ENCODE measurements at regions not wholly inside any gene's neighbourhood (a gene's known extent, or its start where the extent isn't known, plus 50 kb on each side); places are given as distances from the start of the nearest gene placed in this dataset.

GRCh38 chr5:24789611-24790351 is 145.0 kb upstream of the CDH10 start:
- ATAC-seq (replicated peaks in 6 of 8): no peak
- in situ Hi-C loops (cut with MboI; ENCODE audit: low pct_unique_long_range_greater_than_20kb in 2 of 9, low sequenced_read_pairs in 9 of 9, unreplicated experiment in 9 of 9): no loop called here
- Histone ChIP-seq H3K27ac (no peak overlapping the region), H3K4me3 (no peak overlapping the region), H3K4me1 (replicated peaks in 1 of 2) (no peaks in the 10 kb centered on the region)
- WGBS, 10 experiments: 17 to 95% (median 82%) methylated on average over 2 to 4 of the region's 4 CpGs

GRCh38 chr5:24788829-24789514 is 144.2 kb upstream of the CDH10 start:
- no peaks in the 10 kb centered on the region for H3K4me1 ChIP-seq (replicated peaks in 1 of 2)
- 0 to 90% (median 50%) methylated on average over 1 to 2 of the region's 2 CpGs; no CpG with 5 or more reads in 1 of the 10 experiments for WGBS, 10 experiments
- no peak overlapping the region for H3K27ac ChIP-seq
- in situ Hi-C loops (cut with MboI; ENCODE audit: low pct_unique_long_range_greater_than_20kb in 2 of 9, low sequenced_read_pairs in 9 of 9, unreplicated experiment in 9 of 9): no loop called here
- H3K4me3 ChIP-seq: no peak overlapping the region
- ATAC-seq (replicated peaks in 6 of 8): peak in 3 of 8 experiments; percentile 64 to 92 (median 72)

GRCh38 chr5:24786108-24786507 is 141.3 kb upstream of the CDH10 start:
- Histone ChIP-seq H3K4me3 (no peak overlapping the region), H3K27ac (no peak overlapping the region), H3K4me1 (replicated peaks in 1 of 2) (no peaks in the 10 kb centered on the region)
- 34 to 100% (median 61%) methylated on average over 1 to 4 of the region's 4 CpGs for WGBS, 10 experiments
- in situ Hi-C loops (cut with MboI; ENCODE audit: low pct_unique_long_range_greater_than_20kb in 2 of 9, low sequenced_read_pairs in 9 of 9, unreplicated experiment in 9 of 9): no loop called here
- ATAC-seq (replicated peaks in 6 of 8): no peak

- in situ Hi-C loops (cut with MboI; ENCODE audit: low pct_unique_long_range_greater_than_20kb in 2 of 9, low sequenced_read_pairs in 9 of 9, unreplicated experiment in 9 of 9): no loop called here
- Histone ChIP-seq H3K27ac (no peak overlapping the region), H3K4me3 (no peak overlapping the region), H3K4me1 (replicated peaks in 1 of 2) (no peaks in the 10 kb centered on the region)
- no peak for ATAC-seq (replicated peaks in 6 of 8)
These were observed 138.8 kb upstream of the CDH10 start for GRCh38 chr5:24783596-24783995.

DNA sequence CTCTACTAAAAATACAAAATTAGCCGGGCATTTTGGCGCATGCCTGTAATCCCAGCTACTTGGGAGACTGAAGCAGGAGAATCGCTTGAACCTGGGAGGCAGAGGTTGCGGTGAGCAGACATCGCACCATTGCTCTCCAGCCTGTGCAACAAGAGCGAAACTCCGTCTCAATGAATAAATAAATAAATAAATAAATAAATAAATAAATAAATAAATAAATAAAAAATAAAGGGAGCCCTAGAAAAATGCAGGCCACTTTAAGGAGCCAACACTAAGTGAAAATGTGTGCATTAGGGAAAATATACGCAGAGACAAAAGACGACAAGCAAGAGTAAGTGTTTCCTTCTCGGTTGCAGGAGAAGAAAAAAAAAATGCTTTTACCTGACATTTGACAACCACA is 132.6 kb upstream of the CDH10 start:
- WGBS, 10 experiments: 85 to 100% (median 91%) methylated on average over 1 to 8 of the region's 10 CpGs
- H3K4me1 ChIP-seq (replicated peaks in 1 of 2): no peaks in the 10 kb centered on the region
- no peak for ATAC-seq (replicated peaks in 6 of 8)
- H3K27ac ChIP-seq: no peak overlapping the region
- in situ Hi-C loops (cut with MboI; ENCODE audit: low pct_unique_long_range_greater_than_20kb in 2 of 9, low sequenced_read_pairs in 9 of 9, unreplicated experiment in 9 of 9): no loop called here
- no peak overlapping the region for H3K4me3 ChIP-seq

DNA sequence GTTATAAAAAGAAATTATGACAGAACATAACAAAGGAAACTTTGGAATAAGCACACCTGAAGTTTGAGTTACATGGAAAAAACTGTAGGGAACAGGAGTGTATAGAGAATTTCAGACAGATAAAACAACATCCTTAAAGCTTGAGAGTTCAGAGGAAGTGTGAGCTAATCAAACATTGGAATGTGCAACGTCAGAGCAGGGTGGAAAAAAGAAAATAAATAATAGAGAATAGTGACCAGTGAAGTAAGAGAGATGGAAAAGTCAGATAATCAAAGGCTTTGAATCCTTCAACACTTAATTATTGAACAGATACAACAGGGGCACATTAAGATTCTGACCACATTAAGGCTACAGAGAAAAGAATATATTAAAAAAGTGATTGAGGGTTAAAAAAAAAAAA is 128.5 kb upstream of the CDH10 start:
- Histone ChIP-seq H3K4me1 (replicated peaks in 1 of 2) (no peaks in the 10 kb centered on the region), H3K4me3 (no peak overlapping the region), H3K27ac (no peak overlapping the region)
- 0 to 93% (median 39%) methylated on average over 1 of the region's 1 CpG for WGBS, 10 experiments
- in situ Hi-C loops (cut with MboI; ENCODE audit: low pct_unique_long_range_greater_than_20kb in 2 of 9, low sequenced_read_pairs in 9 of 9, unreplicated experiment in 9 of 9): no loop called here
- ATAC-seq (replicated peaks in 6 of 8): no peak

DNA sequence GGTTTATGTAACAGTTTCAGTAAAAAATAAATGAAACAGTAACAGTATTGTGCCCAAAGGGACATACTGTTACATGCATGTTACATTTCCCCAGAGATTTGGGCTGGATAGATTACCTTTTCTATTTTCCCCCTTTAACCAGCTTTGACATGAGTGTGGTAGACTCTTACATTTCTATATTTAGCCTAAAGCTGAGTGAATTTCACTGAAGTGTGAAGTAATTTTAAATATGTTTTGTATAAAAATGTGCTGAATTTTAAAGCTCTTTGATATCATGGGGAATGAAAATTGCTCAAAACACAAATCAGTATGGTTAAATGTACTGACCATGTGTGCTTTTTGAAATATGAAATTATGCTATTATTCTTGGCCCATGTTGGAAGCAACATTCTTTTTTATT is 122.3 kb upstream of the CDH10 start:
- no peak for ATAC-seq (replicated peaks in 6 of 8)
- Histone ChIP-seq H3K27ac (no peak overlapping the region), H3K4me3 (no peak overlapping the region), H3K4me1 (replicated peaks in 1 of 2) (no peaks in the 10 kb centered on the region)
- in situ Hi-C loops (cut with MboI; ENCODE audit: low pct_unique_long_range_greater_than_20kb in 2 of 9, low sequenced_read_pairs in 9 of 9, unreplicated experiment in 9 of 9): no loop called here

GRCh38 chr5:24765219-24765618 is 120.4 kb upstream of the CDH10 start:
- no peaks in the 10 kb centered on the region for H3K4me1 ChIP-seq (replicated peaks in 1 of 2)
- no peak for ATAC-seq (replicated peaks in 6 of 8)
- H3K4me3 ChIP-seq: no peak overlapping the region
- 40 to 100% (median 100%) methylated on average over 1 of the region's 1 CpG; no CpG with 5 or more reads in 5 of the 10 experiments for WGBS, 10 experiments
- H3K27ac ChIP-seq: no peak overlapping the region
- in situ Hi-C loops (cut with MboI; ENCODE audit: low pct_unique_long_range_greater_than_20kb in 2 of 9, low sequenced_read_pairs in 9 of 9, unreplicated experiment in 9 of 9): no loop called here

- in situ Hi-C loops (cut with MboI; ENCODE audit: low pct_unique_long_range_greater_than_20kb in 2 of 9, low sequenced_read_pairs in 9 of 9, unreplicated experiment in 9 of 9): no loop called here
- no peaks in the 10 kb centered on the region for H3K4me1 ChIP-seq (replicated peaks in 1 of 2)
- no peak overlapping the region for H3K4me3 ChIP-seq
- H3K27ac ChIP-seq: no peak overlapping the region
- 10 to 100% (median 79%) methylated on average over 1 to 2 of the region's 3 CpGs for WGBS, 10 experiments
- ATAC-seq (replicated peaks in 6 of 8): no peak
These were observed 105.6 kb upstream of the CDH10 start for GRCh38 chr5:24750355-24750754.

GRCh38 chr5:24749701-24750100 is 104.9 kb upstream of the CDH10 start:
- 56 to 100% (median 77%) methylated on average over 1 to 3 of the region's 3 CpGs; no CpG with 5 or more reads in 3 of the 10 experiments for WGBS, 10 experiments
- no peak for ATAC-seq (replicated peaks in 6 of 8)
- in situ Hi-C loops (cut with MboI; ENCODE audit: low pct_unique_long_range_greater_than_20kb in 2 of 9, low sequenced_read_pairs in 9 of 9, unreplicated experiment in 9 of 9): no loop called here
- H3K4me3 ChIP-seq: no peak overlapping the region
- no peaks in the 10 kb centered on the region for H3K4me1 ChIP-seq (replicated peaks in 1 of 2)
- no peak overlapping the region for H3K27ac ChIP-seq

DNA sequence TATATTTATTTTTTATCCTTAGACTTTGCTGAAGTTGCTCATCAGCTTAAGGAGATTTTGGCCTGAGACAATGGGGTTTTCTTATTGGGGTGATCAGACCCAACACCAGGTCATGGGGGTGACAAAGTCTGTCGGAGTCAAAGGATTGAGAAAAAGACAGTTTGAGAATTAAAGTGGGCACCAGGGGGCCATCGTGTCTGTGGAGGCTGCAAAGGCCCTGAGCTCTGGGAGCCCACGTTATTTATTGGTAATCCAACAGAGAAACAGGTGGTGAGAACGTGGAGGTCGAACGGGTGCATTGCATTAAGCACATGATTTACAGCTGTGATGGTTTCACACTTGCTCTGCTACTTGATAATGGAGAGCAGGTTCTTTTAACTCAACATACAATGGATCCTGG is 102.5 kb upstream of the CDH10 start:
- 12 to 100% (median 50%) methylated on average over 1 to 6 of the region's 6 CpGs; no CpG with 5 or more reads in 4 of the 10 experiments for WGBS, 10 experiments
- no peak overlapping the region for H3K27ac ChIP-seq
- no peak overlapping the region for H3K4me3 ChIP-seq
- in situ Hi-C loops (cut with MboI; ENCODE audit: low pct_unique_long_range_greater_than_20kb in 2 of 9, low sequenced_read_pairs in 9 of 9, unreplicated experiment in 9 of 9): no loop called here
- no peak for ATAC-seq (replicated peaks in 6 of 8)
- H3K4me1 ChIP-seq (replicated peaks in 1 of 2): no peaks in the 10 kb centered on the region

DNA sequence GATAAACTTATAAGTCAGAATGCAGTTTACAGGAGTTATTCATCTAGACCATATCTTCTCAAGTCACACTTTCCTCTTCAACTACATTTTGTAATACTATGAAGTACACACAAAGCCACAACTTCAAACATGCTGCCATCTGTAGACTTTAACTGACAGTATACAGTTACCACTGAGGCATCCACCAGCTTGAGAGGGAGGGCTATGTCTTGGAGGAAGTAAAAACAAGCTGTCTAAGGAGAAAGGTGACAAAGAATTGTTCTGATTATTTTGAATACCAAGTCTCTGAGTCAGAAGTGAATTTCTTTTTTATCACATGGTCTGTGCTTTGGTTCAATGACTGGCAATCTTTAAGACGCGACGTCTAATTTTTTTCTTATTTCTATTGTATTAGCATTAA is 97.6 kb upstream of the CDH10 start:
- ATAC-seq (replicated peaks in 6 of 8): no peak
- Histone ChIP-seq H3K4me3 (no peak overlapping the region), H3K4me1 (replicated peaks in 1 of 2) (no peaks in the 10 kb centered on the region), H3K27ac (no peak overlapping the region)
- in situ Hi-C loops (cut with MboI; ENCODE audit: low pct_unique_long_range_greater_than_20kb in 2 of 9, low sequenced_read_pairs in 9 of 9, unreplicated experiment in 9 of 9): no loop called here
- 81 to 100% (median 97%) methylated on average over 3 of the region's 3 CpGs; no CpG with 5 or more reads in 3 of the 10 experiments for WGBS, 10 experiments

DNA sequence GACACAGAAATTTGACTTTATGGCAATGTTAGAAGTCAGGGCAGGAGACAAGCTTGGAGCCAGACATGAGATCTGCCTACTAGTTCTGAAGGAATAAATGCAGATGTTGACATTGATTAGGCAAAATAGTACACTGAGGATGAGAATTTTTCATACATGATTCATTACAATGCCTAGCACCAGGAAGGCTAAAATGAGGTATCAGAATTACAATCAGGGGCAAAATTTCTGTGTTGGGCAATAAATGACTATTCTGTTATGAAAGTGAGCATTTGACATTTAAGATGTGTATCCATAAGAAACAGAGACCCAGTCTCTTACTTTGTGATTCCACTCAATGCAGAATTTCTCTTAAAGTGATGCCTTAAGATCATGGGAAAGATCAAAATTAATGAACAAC is 92.4 kb upstream of the CDH10 start:
- H3K27ac ChIP-seq: no peak overlapping the region
- ATAC-seq (replicated peaks in 6 of 8): no peak
- H3K4me3 ChIP-seq: no peak overlapping the region
- in situ Hi-C loops (cut with MboI; ENCODE audit: low pct_unique_long_range_greater_than_20kb in 2 of 9, low sequenced_read_pairs in 9 of 9, unreplicated experiment in 9 of 9): no loop called here
- H3K4me1 ChIP-seq (replicated peaks in 1 of 2): no peaks in the 10 kb centered on the region

- no peak for ATAC-seq (replicated peaks in 6 of 8)
- in situ Hi-C loops (cut with MboI; ENCODE audit: low pct_unique_long_range_greater_than_20kb in 2 of 9, low sequenced_read_pairs in 9 of 9, unreplicated experiment in 9 of 9): no loop called here
- no peaks in the 10 kb centered on the region for H3K4me1 ChIP-seq (replicated peaks in 1 of 2)
- no peak overlapping the region for H3K27ac ChIP-seq
- WGBS, 10 experiments: 32 to 100% (median 91%) methylated on average over 1 to 6 of the region's 7 CpGs
- no peak overlapping the region for H3K4me3 ChIP-seq
These were observed 90.5 kb upstream of the CDH10 start for GRCh38 chr5:24735284-24735683.

Data from motor neuron (in vitro differentiated cells).